A549 (cell line): ENCODE measurements at regions not wholly inside any gene's neighbourhood (a gene's known extent, or its start where the extent isn't known, plus 50 kb on each side); places are given as distances from the start of the nearest gene placed in this dataset.

Experiments used
- ATAC-seq, 2 experiments: fragments of 200-7000 bp in 1 of 2; fragments of >200 bp in 1 of 2; cut with Nextera tagmentation in 1 of 2; cut with Tn5 transposase in 1 of 2; 3 replicates each; pipeline versions ENCODE4 v1.8.0 to v1.9.1; 2018 to 2020; ENCODE audit warnings: mild to moderate bottlenecking in 1 of 2, moderate library complexity in 1 of 2
- CTCF ChIA-PET: fragments of 300-600 bp; sonication (Branson Sonifier 250); formaldehyde crosslinking; extraction: SDS; loops from one replicate; lab custom pipeline; 2021; ENCODE audit warnings: antibody characterized with exemption, inconsistent platforms; lab: Yijun Ruan, JAX
- POLR2A ChIA-PET: fragments of 350-600 bp; formaldehyde crosslinking; extraction: SDS; loops from one replicate; lab custom pipeline; 2021; ENCODE audit warnings: antibody characterized with exemption, inconsistent platforms; lab: Yijun Ruan, JAX
- DNase-seq, 2 experiments: peaks; one replicate each; pipeline versions ENCODE4 v3.0.0 to v3.0.0-alpha.2; 2011 to 2016; ENCODE audit warnings: low read depth in 1 of 2, low spot score in 1 of 2
- FAIRE-seq: peaks from 2 replicates; lab custom pipeline; 2011; peaks lifted over from hg19 to GRCh38; lab: Jason Lieb, UNC
- H3K27ac ChIP-seq, 2 experiments: fragments of >200 bp; sonication (Bioruptor Twin); formaldehyde crosslinking; 3 replicates each; pipeline ENCODE4 v1.5.1; 2016 to 2017
- H3K4me1 ChIP-seq: fragments of >200 bp; sonication (Bioruptor Twin); formaldehyde crosslinking; 3 replicates; pipeline ENCODE4 v1.6.1; 2016
- H3K4me2 ChIP-seq: fragments of >200 bp; sonication (Bioruptor Twin); formaldehyde crosslinking; 3 replicates; pipeline ENCODE4 v1.6.1; 2016
- H3K4me3 ChIP-seq: fragments of >200 bp; sonication (Bioruptor Twin); formaldehyde crosslinking; 3 replicates; pipeline ENCODE4 v1.5.1; 2016
- H3K9me3 ChIP-seq: fragments of >200 bp; sonication (Bioruptor Twin); formaldehyde crosslinking; 3 replicates; pipeline ENCODE4 v1.6.1; 2016
- BHLHE40 ChIP-seq: IDR thresholded peaks from 2 replicates; pipeline ENCODE4 v1.6.1; 2012; ENCODE audit warnings: low read depth, low read length, inconsistent platforms
- EHMT2 ChIP-seq: fragments of 200-600 bp; sonication (generic); IDR thresholded peaks from 2 replicates; pipeline ENCODE4 v1.6.1; 2016; ENCODE audit warnings: antibody characterized with exemption, low read depth, mild to moderate bottlenecking, moderate library complexity
- HOXB5 ChIP-seq: fragments of 250-450 bp; sonication (Bioruptor Pico); IDR thresholded peaks from 2 replicates; pipeline ENCODE4 v1.5.0; 2020; ENCODE audit warnings: mild to moderate bottlenecking, moderate library complexity
- JUN ChIP-seq, 2 experiments: fragments of >200 bp; sonication (Bioruptor Twin); formaldehyde crosslinking; IDR thresholded peaks; 2 replicates in 1 of 2; 3 replicates in 1 of 2; pipeline ENCODE4 v1.6.1; 2016 to 2017
- KDM1A ChIP-seq: fragments of 200-600 bp; sonication (generic); IDR thresholded peaks from 2 replicates; pipeline ENCODE4 v1.6.1; 2016; ENCODE audit warnings: low read depth, mild to moderate bottlenecking
- MAX ChIP-seq: IDR thresholded peaks from 2 replicates; pipeline ENCODE4 v1.6.1; 2012
- NPAS2 ChIP-seq: fragments of 250-450 bp; sonication (Bioruptor Pico); IDR thresholded peaks from 2 replicates; pipeline ENCODE4 v1.8.0; 2022; ENCODE audit warnings: mild to moderate bottlenecking, moderate library complexity, borderline replicate concordance
- NR3C1 ChIP-seq: fragments of >200 bp; sonication (Bioruptor Twin); formaldehyde crosslinking; IDR thresholded peaks from 3 replicates; pipeline ENCODE4 v1.6.1; 2017
- RCOR1 ChIP-seq: fragments of 150-350 bp; IDR thresholded peaks from 2 replicates; pipeline ENCODE4 v1.6.1; 2014; ENCODE audit warnings: antibody characterized with exemption, low read length, low read depth
- REST ChIP-seq: fragments of 200-600 bp; sonication (generic); IDR thresholded peaks from 2 replicates; pipeline ENCODE4 v1.6.1; 2016; ENCODE audit warnings: antibody characterized with exemption, mild to moderate bottlenecking, moderate library complexity
- TFCP2L1 ChIP-seq: fragments of 250-450 bp; sonication (Bioruptor Pico); IDR thresholded peaks from 2 replicates; pipeline ENCODE4 v1.5.0; 2021; ENCODE audit warnings: mild to moderate bottlenecking
- USF2 ChIP-seq: fragments of 450-650 bp; IDR thresholded peaks from 2 replicates; pipeline ENCODE4 v1.6.1; 2014; ENCODE audit warnings: antibody characterized with exemption
- WGBS: methylation state at CpG from one replicate; pipeline ENCODE4 v1.1.6; 2017; ENCODE audit errors: missing lambda C conversion rate; 5-methylcytosine and 5-hydroxymethylcytosine counted together
- TF ChIP-seq, protein P1 (sequence below): IDR thresholded peaks from 2 replicates; pipeline ENCODE4 v1.6.1; 2012
- TF ChIP-seq, protein P2 (sequence below): IDR thresholded peaks from 2 replicates; pipeline ENCODE4 v1.6.1; 2012; ENCODE audit warnings: low read depth, borderline replicate concordance

DNA sequence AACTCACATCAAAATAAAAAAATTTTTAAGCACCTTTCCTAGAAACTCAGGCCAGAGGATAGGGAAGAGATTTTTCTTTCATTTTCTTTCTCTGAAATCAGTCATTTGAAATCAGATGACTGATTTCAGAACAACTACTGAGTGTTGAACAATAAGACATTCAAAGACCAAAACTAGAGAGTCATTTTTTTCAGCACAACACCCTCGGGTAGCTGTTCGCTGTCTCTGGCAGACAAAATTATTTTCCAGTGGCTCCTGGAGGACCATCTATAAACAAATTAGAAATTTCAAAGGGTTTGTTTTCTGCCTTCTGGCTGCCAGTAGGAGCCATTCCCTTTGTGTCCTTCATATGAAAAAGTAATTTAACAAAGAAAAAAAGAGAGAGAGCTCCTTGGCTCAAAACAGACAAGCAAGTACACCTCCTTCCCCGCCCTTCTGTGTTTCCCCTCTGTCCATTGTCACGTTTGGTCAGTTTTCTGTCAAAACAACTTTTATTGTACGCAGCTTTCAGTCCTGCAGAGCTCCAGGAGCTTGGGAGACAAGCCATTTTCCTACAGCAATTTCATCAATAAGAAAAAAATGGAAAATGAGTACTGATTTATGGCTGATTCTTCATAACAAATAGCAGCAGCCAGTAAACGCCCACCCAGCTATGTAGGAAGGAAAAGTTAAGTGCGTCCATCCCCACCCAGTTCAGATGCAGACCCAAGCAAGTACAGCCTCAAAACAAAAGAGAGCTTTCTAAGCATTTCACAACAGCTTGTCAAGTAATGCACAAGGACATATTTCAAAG is 405.2 kb downstream of the ZNF608 start:
- FAIRE-seq (no peak), DNase-seq (no peak)
- no peaks in the 10 kb centered on the region for H3K4me1 ChIP-seq
- no peak overlapping the region for H3K27ac ChIP-seq
- no peaks in the 10 kb centered on the region for H3K9me3 ChIP-seq
- no peak overlapping the region for H3K4me2 ChIP-seq
- WGBS, result 56% methylated on average over 7 of the region's 7 CpGs
- POLR2A ChIA-PET, result no interaction called here
- CTCF ChIA-PET, result interaction anchor here (1.9 kb wide), 1 partner anchor 9 kb away, joined by 4 read pairs; no protein-coding TSS in a partner anchor
- TF ChIP-seq USF2 (no peak), RCOR1 (no peak), JUN (IDR thresholded peaks at IDR 0.05) (no peak), KDM1A (no peak), REST (no peak)
- TF ChIP-seq, all 56 proteins: peak for 0
- no peak for ATAC-seq
- no peak overlapping the region for H3K4me3 ChIP-seq

- ChIA-PET POLR2A (no interaction called here), CTCF (no interaction called here)
- DNase-seq (no peak), ATAC-seq (no peak), FAIRE-seq (no peak)
- TF ChIP-seq, protein P1, sequence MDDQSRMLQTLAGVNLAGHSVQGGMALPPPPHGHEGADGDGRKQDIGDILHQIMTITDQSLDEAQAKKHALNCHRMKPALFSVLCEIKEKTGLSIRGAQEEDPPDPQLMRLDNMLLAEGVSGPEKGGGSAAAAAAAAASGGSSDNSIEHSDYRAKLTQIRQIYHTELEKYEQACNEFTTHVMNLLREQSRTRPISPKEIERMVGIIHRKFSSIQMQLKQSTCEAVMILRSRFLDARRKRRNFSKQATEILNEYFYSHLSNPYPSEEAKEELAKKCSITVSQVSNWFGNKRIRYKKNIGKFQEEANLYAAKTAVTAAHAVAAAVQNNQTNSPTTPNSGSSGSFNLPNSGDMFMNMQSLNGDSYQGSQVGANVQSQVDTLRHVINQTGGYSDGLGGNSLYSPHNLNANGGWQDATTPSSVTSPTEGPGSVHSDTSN, result no peak
- TF ChIP-seq BHLHE40, result no peak
- TF ChIP-seq NR3C1, result no peak
- TF ChIP-seq TFCP2L1 (CRISPR knock-in tag), result no peak
- TF ChIP-seq, protein P2, sequence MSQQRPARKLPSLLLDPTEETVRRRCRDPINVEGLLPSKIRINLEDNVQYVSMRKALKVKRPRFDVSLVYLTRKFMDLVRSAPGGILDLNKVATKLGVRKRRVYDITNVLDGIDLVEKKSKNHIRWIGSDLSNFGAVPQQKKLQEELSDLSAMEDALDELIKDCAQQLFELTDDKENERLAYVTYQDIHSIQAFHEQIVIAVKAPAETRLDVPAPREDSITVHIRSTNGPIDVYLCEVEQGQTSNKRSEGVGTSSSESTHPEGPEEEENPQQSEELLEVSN, result no peak
- no peak for TF ChIP-seq HOXB5 (CRISPR knock-in tag)
- no peak for TF ChIP-seq NPAS2 (CRISPR knock-in tag)
- no peak for TF ChIP-seq REST
- TF ChIP-seq MAX, result no peak
- no peak for TF ChIP-seq EHMT2
- Histone ChIP-seq H3K4me3 (no peak overlapping the region), H3K27ac (no peak overlapping the region), H3K4me2 (no peak overlapping the region), H3K4me1 (no peaks in the 10 kb centered on the region), H3K9me3 (no peaks in the 10 kb centered on the region)
Observed at GRCh38 chr5:124337996-124338395, 408.4 kb downstream of the ZNF608 start.
